Endothelial cell of umbilical vein (primary cell): ENCODE measurements at regions not wholly inside any gene's neighbourhood (a gene's known extent, or its start where the extent isn't known, plus 50 kb on each side); places are given as distances from the start of the nearest gene placed in this dataset.

Experiments
- EZH2 ChIP-seq: IDR thresholded peaks from 2 replicates; pipeline ENCODE4 v1.6.1; 2012; ENCODE audit warnings: borderline replicate concordance, low read depth, mild to moderate bottlenecking, moderate library complexity, low read length, inconsistent platforms; ENCODE audit not compliant: severe bottlenecking
- GATA2 ChIP-seq: IDR thresholded peaks from 2 replicates; pipeline ENCODE4 v1.7.0; 2011; ENCODE audit warnings: low read depth, mild to moderate bottlenecking, moderate library complexity, mixed read lengths, low read length; ENCODE audit not compliant: insufficient read length, insufficient read depth
- POLR2A ChIP-seq: IDR thresholded peaks from 2 replicates; pipeline ENCODE4 v1.6.1; 2012; ENCODE audit warnings: low read depth, mild to moderate bottlenecking, control low read depth, low read length
- POLR2AphosphoS5 ChIP-seq: IDR thresholded peaks from 2 replicates; pipeline ENCODE4 v1.6.1; 2012; ENCODE audit warnings: low read depth, mild to moderate bottlenecking, control low read depth, low read length, moderate library complexity; ENCODE audit not compliant: insufficient read depth
- TF ChIP-seq, protein P1 (sequence below), 2 donors: IDR thresholded peaks; 1 replicate in 1 of 2; 2 replicates in 1 of 2; pipeline ENCODE4 v1.5.1; 2011; ENCODE audit warnings: low read length in 2 of 2, mild to moderate bottlenecking in 2 of 2, moderate library complexity in 2 of 2, control low read depth in 1 of 2, inconsistent platforms in 1 of 2, low read depth in 1 of 2; ENCODE audit not compliant: insufficient read depth in 1 of 2; ENCODE audit errors: extremely low read depth in 1 of 2

- TF ChIP-seq, protein P1, sequence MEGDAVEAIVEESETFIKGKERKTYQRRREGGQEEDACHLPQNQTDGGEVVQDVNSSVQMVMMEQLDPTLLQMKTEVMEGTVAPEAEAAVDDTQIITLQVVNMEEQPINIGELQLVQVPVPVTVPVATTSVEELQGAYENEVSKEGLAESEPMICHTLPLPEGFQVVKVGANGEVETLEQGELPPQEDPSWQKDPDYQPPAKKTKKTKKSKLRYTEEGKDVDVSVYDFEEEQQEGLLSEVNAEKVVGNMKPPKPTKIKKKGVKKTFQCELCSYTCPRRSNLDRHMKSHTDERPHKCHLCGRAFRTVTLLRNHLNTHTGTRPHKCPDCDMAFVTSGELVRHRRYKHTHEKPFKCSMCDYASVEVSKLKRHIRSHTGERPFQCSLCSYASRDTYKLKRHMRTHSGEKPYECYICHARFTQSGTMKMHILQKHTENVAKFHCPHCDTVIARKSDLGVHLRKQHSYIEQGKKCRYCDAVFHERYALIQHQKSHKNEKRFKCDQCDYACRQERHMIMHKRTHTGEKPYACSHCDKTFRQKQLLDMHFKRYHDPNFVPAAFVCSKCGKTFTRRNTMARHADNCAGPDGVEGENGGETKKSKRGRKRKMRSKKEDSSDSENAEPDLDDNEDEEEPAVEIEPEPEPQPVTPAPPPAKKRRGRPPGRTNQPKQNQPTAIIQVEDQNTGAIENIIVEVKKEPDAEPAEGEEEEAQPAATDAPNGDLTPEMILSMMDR (IDR thresholded peaks at IDR 0.05; ENCODE audit: extremely low read depth in 1 of 2, insufficient read depth in 1 of 2, low read depth in 1 of 2, low read length in 2 of 2): no peak
- TF ChIP-seq POLR2A (no peak), GATA2 (no peak), POLR2AphosphoS5 (no peak), EZH2 (no peak)
Measured at GRCh38 chr2:180578441-180578840, 402.0 kb upstream of the UBE2E3 start.
